AG04450 (cell line): ENCODE measurements at regions not wholly inside any gene's neighbourhood (a gene's known extent, or its start where the extent isn't known, plus 50 kb on each side); places are given as distances from the start of the nearest gene placed in this dataset.

Experiments used
- CTCF ChIA-PET: fragments of 300-600, 350-600 bp; formaldehyde crosslinking; extraction: SDS; loops from one replicate; lab custom pipeline; 2022; ENCODE audit warnings: antibody characterized with exemption, inconsistent platforms; lab: Charles Lee
- POLR2A ChIA-PET: fragments of 350-600 bp; formaldehyde crosslinking; extraction: SDS; loops from one replicate; lab custom pipeline; 2021; ENCODE audit warnings: antibody characterized with exemption, inconsistent platforms; lab: Yijun Ruan, JAX
- DNase-seq: peaks from one replicate; pipeline ENCODE4 v3.0.0-alpha.2; 2011; ENCODE audit warnings: low read depth, low spot score
- H3K27ac ChIP-seq: one replicate; pipeline ENCODE4 v1.5.1; 2012; ENCODE audit warnings: low read depth, low read length, control low read depth
- H3K27me3 ChIP-seq: one replicate; pipeline ENCODE4 v1.6.0; 2012; ENCODE audit warnings: low read length; ENCODE audit not compliant: control insufficient read depth, insufficient read depth
- H3K4me3 ChIP-seq: 2 replicates; pipeline ENCODE4 v1.5.1; 2011; ENCODE audit warnings: mild to moderate bottlenecking, low read depth, low read length, control low read depth
- H3K9me3 ChIP-seq: 2 replicates; pipeline ENCODE4 v1.5.1; 2012; ENCODE audit warnings: low read length; ENCODE audit not compliant: control insufficient read depth, insufficient read depth
- CTCF ChIP-seq: IDR thresholded peaks from 2 replicates; pipeline ENCODE4 v1.5.1; 2011; ENCODE audit warnings: low read depth, low read length, control low read depth, inconsistent platforms

DNA sequence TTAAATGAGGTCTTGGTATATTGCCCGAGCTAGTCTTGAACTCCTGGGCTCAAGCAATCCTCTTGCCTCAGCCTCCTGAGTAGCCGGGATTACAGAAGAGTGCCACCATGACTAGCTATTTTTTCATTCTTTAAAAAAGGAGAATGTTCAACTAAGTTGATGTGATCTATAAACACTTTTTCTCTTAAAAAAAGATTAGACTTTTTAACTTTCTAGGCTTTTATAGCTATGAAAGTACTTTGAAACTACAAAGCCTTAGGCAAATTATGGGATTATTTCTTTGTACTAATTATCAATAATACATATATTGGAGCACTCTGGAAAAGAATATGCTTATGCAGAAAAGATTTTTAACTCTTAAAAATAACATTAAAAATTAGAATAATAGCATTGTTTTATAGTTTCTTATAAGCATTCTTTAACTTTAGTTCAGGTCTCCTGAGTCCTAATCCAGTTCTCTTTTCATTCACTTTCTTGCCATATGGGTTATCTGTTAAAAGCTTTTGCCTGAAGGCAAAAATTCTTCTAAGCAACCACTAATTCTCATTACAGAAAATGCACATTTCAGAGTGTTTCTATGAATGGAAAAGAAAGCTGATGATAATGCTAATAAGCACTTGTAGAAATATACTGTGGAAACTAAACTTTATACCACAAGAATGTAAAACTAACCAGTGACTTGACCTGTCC, 87.8 kb downstream of the DPPA2 start:
- POLR2A ChIA-PET, result no interaction called here
- Histone ChIP-seq H3K9me3 (no peaks in the 10 kb centered on the region; the same call in 1 of the 2 replicates), H3K4me3 (no peak overlapping the region), H3K27ac (no peak overlapping the region), H3K27me3 (no peaks in the 10 kb centered on the region)
- CTCF ChIA-PET, result no interaction called here
- no peak for DNase-seq
- no peak for TF ChIP-seq CTCF

DNA sequence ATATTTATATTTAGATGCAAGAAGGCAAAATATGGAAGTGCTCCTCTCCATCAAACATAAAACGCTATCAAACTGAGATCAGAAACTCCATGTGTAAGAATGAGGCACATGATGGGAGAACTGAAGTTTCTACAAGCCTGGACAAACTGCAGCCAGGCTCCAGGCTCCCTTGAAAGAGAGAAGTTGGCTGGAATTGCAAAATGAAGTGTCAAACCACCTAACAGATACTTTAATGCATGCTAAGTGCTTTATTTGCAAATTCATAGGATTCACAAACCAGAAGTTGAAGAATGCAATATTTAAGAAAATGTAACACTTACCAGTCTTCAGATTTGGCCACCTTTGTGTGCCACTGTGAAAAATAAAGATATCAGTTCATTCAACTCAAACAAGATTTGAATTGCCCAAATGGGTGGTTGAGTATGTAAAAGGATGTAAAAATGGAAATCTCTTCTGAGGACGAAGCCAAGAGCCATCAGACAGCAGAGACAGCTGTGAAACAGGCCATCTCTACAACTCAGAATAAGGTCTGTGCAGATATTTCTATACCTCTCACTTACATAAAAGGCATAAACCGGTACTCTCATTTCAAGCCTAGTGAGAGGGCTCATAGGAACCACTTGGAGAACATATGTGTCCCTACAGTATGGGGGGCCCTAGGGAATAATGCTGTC, 87.0 kb downstream of the DPPA2 start:
- H3K4me3 ChIP-seq, result no peak overlapping the region
- ChIA-PET CTCF (no interaction called here), POLR2A (no interaction called here)
- peaks cover 3% of the 10 kb centered on the region; the same call in 1 of the 2 replicates for H3K9me3 ChIP-seq
- no peak overlapping the region for H3K27ac ChIP-seq
- no peak for TF ChIP-seq CTCF
- no peak for DNase-seq
- no peaks in the 10 kb centered on the region for H3K27me3 ChIP-seq

- peaks cover 5% of the 10 kb centered on the region; the same call in 1 of the 2 replicates for H3K9me3 ChIP-seq
- CTCF ChIA-PET, result no interaction called here
- no peak for TF ChIP-seq CTCF
- H3K4me3 ChIP-seq, result no peak overlapping the region
- POLR2A ChIA-PET, result no interaction called here
- H3K27me3 ChIP-seq, result no peaks in the 10 kb centered on the region
- no peak overlapping the region for H3K27ac ChIP-seq
- DNase-seq, result no peak
Measured at GRCh38 chr3:109234300-109234699, 82.0 kb downstream of the DPPA2 start.

- Histone ChIP-seq H3K9me3 (no peaks in the 10 kb centered on the region), H3K27me3 (no peaks in the 10 kb centered on the region), H3K27ac (no peak overlapping the region), H3K4me3 (no peak overlapping the region)
- TF ChIP-seq CTCF, result no peak
- DNase-seq, result no peak
- ChIA-PET CTCF (no interaction called here), POLR2A (no interaction called here)
Measured at GRCh38 chr3:109241459-109242186, 74.7 kb downstream of the DPPA2 start.

- Histone ChIP-seq H3K4me3 (no peak overlapping the region), H3K27ac (no peak overlapping the region), H3K9me3 (no peaks in the 10 kb centered on the region), H3K27me3 (no peaks in the 10 kb centered on the region)
- ChIA-PET CTCF (no interaction called here), POLR2A (no interaction called here)
- DNase-seq, result no peak
- no peak for TF ChIP-seq CTCF
Measured at GRCh38 chr3:109242187-109242523, 74.2 kb downstream of the DPPA2 start.
